BLaER1 treated with 17β-estradiol and CSF1 and Interleukin-3, amounts not matched to agents 10 nM and 100 nM (cell line): ENCODE measurements at regions not wholly inside any gene's neighbourhood (a gene's known extent, or its start where the extent isn't known, plus 50 kb on each side); places are given as distances from the start of the nearest gene placed in this dataset.
"Not testable (repeated sequence)": the region's sequence is repeated elsewhere in the genome, so short reads cannot be mapped to it uniquely, and the experiment has no call there.

ENCODE experiments used
- H3K27ac ChIP-seq, 11 experiments: shearing (Covaris generic); formaldehyde crosslinking; 2 replicates each; pipeline ENCODE4 v1.8.1; 2022
- H3K27me3 ChIP-seq, 11 experiments: shearing (Covaris generic); formaldehyde crosslinking; 2 replicates each; pipeline ENCODE4 v1.8.1; 2022
- H3K36me3 ChIP-seq, 11 experiments: shearing (Covaris generic); formaldehyde crosslinking; 2 replicates each; pipeline ENCODE4 v1.8.1; 2022
- H3K4me1 ChIP-seq, 10 experiments: shearing (Covaris generic); formaldehyde crosslinking; 2 replicates each; pipeline ENCODE4 v1.8.1; 2022
- H3K4me2 ChIP-seq, 11 experiments: shearing (Covaris generic); formaldehyde crosslinking; 2 replicates each; pipeline ENCODE4 v1.8.1; 2022
- H3K4me3 ChIP-seq, 10 experiments: shearing (Covaris generic); formaldehyde crosslinking; 2 replicates each; pipeline ENCODE4 v1.8.1; 2022
- H3K9ac ChIP-seq, 11 experiments: shearing (Covaris generic); formaldehyde crosslinking; 2 replicates each; pipeline ENCODE4 v1.8.1; 2022
- H3K9me3 ChIP-seq, 11 experiments: shearing (Covaris generic); formaldehyde crosslinking; replicated peaks in 1 of 11; 2 replicates each; pipeline ENCODE4 v1.8.1; 2022
- H4K20me1 ChIP-seq, 11 experiments: shearing (Covaris generic); formaldehyde crosslinking; 2 replicates each; pipeline ENCODE4 v1.8.1; 2022
- Cebpa-rat ChIP-seq, 11 experiments: shearing (Covaris generic); IDR thresholded peaks; 2 replicates each; pipeline ENCODE4 v1.8.1; 2022

DNA sequence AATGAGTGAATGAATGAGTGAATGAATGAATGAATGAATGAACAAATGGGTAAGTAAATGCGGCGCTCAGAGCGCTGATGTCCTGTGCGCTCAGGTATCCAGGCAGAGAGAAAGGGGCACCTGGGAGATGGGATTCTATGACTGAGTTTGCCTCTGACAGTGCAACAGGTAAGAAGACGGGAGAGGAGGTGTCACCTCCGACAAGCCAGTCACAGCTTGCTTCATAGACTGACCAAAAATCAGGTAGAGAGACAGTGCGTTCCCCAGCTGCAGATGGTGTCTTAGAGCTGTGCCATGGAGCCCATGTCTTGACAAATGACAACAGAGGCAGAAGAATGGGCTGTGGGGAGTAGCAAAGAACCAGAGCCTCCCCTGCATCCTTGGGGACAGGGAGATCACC lies 327.3 kb downstream of the FGFR2 start:
- no peak for TF ChIP-seq Cebpa-rat (IDR thresholded peaks at IDR 0.05)
- H3K4me3 ChIP-seq, result no peak overlapping the region
- no peaks in the 10 kb centered on the region for H4K20me1 ChIP-seq
- H3K4me1 ChIP-seq, result no peaks in the 10 kb centered on the region
- H3K9ac ChIP-seq, result no peak overlapping the region
- H3K4me2 ChIP-seq, result no peak overlapping the region
- H3K27ac ChIP-seq, result no peak overlapping the region
- H3K27me3 ChIP-seq, result no peaks in the 10 kb centered on the region
- H3K9me3 ChIP-seq, result peaks cover 0 to 4% (median 0%) of the 10 kb centered on the region in 11 experiments; a peak in 1 of 22 replicates
- H3K36me3 ChIP-seq, result no peaks in the 10 kb centered on the region

DNA sequence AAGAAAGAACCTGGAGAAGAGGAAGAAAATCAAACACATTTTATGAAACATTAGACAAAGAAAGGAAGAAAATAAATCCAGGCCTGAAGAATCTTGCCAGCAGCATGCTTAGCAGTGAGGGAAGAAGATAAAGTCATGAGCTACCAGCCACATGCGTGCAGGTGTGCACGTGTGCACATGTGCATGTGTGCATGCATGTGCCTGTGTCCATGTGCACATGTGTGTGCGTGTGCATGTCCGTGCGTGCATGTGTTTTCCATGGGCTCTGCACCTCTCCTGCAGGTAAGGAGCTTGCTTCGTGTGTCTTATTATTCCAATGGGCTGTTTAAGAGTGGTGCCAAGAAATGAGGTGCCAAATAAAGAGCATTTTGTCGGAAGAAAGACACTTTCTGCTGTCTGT lies 322.2 kb downstream of the FGFR2 start:
- Histone ChIP-seq H3K4me2 (no peak overlapping the region), H3K27me3 (no peaks in the 10 kb centered on the region), H3K9me3 (peaks cover 0 to 9% (median 0%) of the 10 kb centered on the region in 11 experiments; a peak in 3 of 22 replicates), H4K20me1 (no peaks in the 10 kb centered on the region), H3K9ac (no peak overlapping the region), H3K4me1 (no peaks in the 10 kb centered on the region), H3K36me3 (no peaks in the 10 kb centered on the region), H3K27ac (no peak overlapping the region), H3K4me3 (no peak overlapping the region)
- TF ChIP-seq Cebpa-rat (IDR thresholded peaks at IDR 0.05), result no peak

DNA sequence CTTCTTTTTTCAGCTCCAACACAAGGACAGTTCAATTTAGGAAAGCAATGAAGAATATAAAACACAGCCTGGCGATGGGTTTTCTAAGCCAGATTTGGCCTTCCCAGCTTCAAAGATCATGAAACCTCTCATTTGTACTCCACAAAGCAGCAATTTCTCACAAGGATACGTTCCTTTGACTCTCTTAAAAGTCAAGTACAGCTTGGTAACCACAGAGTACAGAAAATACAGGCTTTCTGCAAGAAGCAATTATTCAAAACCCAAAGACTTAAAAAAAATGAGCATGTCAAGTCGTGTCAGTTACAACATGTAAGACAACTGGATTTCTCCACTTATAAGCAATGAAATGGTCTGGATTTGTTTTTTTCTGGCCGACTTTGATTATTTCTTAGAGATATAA lies 321.4 kb downstream of the FGFR2 start:
- no peaks in the 10 kb centered on the region for H4K20me1 ChIP-seq
- peaks cover 0 to 9% (median 0%) of the 10 kb centered on the region in 11 experiments; a peak in 3 of 22 replicates for H3K9me3 ChIP-seq
- no peaks in the 10 kb centered on the region for H3K27me3 ChIP-seq
- H3K27ac ChIP-seq, result no peak overlapping the region
- H3K4me1 ChIP-seq, result no peaks in the 10 kb centered on the region
- no peak overlapping the region for H3K9ac ChIP-seq
- H3K4me3 ChIP-seq, result no peak overlapping the region
- H3K4me2 ChIP-seq, result no peak overlapping the region
- TF ChIP-seq Cebpa-rat (IDR thresholded peaks at IDR 0.05), result no peak
- H3K36me3 ChIP-seq, result no peaks in the 10 kb centered on the region

DNA sequence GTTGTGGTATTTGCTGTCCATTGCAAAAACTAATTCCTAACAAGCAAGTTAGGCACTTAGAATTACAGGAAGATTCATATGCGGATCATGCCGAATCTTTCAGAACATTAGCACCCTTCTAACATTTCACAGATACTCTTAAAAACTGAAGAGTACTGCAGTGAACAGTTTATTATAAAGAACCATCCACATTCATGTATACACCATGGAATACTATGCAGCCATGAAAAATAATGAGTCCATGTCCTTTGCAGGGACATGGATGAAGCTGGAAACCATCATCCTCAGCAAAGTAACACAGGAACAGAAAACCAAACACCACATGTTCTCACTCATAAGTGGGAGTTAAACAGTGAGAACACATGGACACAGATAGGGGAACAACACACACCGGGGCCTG lies 319.9 kb downstream of the FGFR2 start:
- not testable (repeated sequence) for H3K9me3 ChIP-seq, H3K4me3 ChIP-seq, H3K4me1 ChIP-seq, H3K27ac ChIP-seq, H3K27me3 ChIP-seq, H3K36me3 ChIP-seq, H4K20me1 ChIP-seq, H3K9ac ChIP-seq, H3K4me2 ChIP-seq

DNA sequence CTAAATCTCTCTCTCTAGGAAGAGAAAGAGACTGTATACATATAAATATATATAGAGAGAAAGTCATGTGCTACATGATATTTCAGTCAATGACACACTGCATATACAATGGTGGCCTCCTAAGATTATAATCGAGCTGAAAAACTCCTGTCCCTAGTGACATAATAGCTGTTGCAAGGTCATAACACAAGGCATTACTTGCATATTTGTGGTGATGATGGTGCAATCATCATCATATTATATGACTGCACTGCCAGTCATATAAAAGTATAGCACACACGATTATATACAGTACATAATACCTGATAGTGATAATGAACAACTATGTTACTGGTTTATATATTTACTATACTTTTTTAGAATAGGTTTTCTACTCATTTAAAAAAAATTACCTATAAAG lies 316.7 kb downstream of the FGFR2 start:
- Histone ChIP-seq H3K4me1 (no peaks in the 10 kb centered on the region; a peak in 1 of 20 replicates), H3K36me3 (no peaks in the 10 kb centered on the region), H3K9me3 (peaks cover 0 to 9% (median 0%) of the 10 kb centered on the region in 11 experiments; a peak in 3 of 22 replicates)

DNA sequence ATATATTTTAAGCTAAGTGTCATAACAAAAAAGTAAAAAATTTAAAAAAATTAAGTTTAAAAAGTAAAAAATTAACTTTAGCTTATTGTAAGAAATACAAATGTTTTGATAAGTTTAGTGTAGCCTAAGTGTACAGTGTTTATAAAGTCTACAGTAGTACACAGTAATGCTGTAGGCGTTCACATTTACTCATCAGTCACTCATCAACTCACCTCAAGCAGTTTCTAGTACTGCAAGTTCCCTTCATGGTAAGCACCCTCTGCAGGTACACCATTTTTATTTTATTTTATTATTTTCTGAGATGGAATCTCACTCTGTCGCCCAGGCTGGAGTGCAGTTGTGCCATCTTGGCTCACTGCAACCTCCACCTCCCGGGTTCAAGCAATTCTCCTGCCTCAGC lies 316.0 kb downstream of the FGFR2 start:
- no peaks in the 10 kb centered on the region; a peak in 1 of 20 replicates for H3K4me1 ChIP-seq
- TF ChIP-seq Cebpa-rat (IDR thresholded peaks at IDR 0.05), result no peak
- H3K27me3 ChIP-seq, result no peaks in the 10 kb centered on the region
- no peak overlapping the region for H3K27ac ChIP-seq
- peaks cover 0 to 9% (median 0%) of the 10 kb centered on the region in 11 experiments; a peak in 3 of 22 replicates for H3K9me3 ChIP-seq
- no peaks in the 10 kb centered on the region for H3K36me3 ChIP-seq
- H3K4me3 ChIP-seq, result no peak overlapping the region
- H3K4me2 ChIP-seq, result no peak overlapping the region
- no peak overlapping the region for H3K9ac ChIP-seq
- no peaks in the 10 kb centered on the region for H4K20me1 ChIP-seq

More for the DNA sequence above, 316.7 kb downstream of the FGFR2 start:
- Histone ChIP-seq H3K27ac (no peak overlapping the region), H3K27me3 (no peaks in the 10 kb centered on the region), H3K4me2 (no peak overlapping the region), H3K4me3 (no peak overlapping the region), H4K20me1 (no peaks in the 10 kb centered on the region), H3K9ac (no peak overlapping the region)
- TF ChIP-seq Cebpa-rat (IDR thresholded peaks at IDR 0.05), result no peak

DNA sequence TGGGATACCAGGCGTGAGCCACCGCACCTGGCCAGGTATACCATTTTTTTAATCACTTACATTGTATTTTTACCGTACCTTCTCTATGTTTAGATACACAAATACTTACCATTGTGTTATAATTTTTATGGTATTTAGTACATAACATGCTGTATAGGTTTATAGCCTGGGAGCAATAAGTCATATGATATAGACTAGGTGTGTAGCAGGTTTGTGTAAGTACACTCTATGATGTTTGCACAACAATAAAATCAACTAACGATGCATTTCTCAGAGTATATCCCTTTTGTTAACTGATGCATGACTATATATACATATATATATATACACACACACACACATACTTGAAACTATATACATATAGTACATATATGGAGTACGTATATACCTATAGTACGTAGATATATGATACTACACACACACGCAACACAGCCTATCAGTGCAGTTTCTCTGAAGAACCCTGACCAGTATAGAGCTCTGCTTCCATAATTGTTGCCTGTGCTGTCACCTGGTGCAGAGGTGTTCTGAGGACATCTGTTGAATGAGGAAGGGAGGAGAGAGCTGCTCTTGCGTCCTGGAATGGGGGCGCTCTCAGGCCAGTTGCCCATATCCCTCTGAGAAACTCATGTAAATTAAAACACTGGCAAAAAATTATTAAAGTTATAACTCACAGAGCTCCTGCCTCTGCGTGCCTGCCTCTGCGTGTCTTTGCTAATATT lies 315.3 kb downstream of the FGFR2 start:
- no peak overlapping the region for H3K4me3 ChIP-seq
- H3K9ac ChIP-seq, result no peak overlapping the region
- no peak overlapping the region for H3K4me2 ChIP-seq
- H3K27ac ChIP-seq, result no peak overlapping the region
- H3K9me3 ChIP-seq, result peaks cover 0 to 6% (median 0%) of the 10 kb centered on the region in 11 experiments; a peak in 3 of 22 replicates
- no peaks in the 10 kb centered on the region for H3K27me3 ChIP-seq
- no peak for TF ChIP-seq Cebpa-rat (IDR thresholded peaks at IDR 0.05)
- no peaks in the 10 kb centered on the region; a peak in 1 of 20 replicates for H3K4me1 ChIP-seq
- no peaks in the 10 kb centered on the region for H3K36me3 ChIP-seq
- no peaks in the 10 kb centered on the region for H4K20me1 ChIP-seq

DNA sequence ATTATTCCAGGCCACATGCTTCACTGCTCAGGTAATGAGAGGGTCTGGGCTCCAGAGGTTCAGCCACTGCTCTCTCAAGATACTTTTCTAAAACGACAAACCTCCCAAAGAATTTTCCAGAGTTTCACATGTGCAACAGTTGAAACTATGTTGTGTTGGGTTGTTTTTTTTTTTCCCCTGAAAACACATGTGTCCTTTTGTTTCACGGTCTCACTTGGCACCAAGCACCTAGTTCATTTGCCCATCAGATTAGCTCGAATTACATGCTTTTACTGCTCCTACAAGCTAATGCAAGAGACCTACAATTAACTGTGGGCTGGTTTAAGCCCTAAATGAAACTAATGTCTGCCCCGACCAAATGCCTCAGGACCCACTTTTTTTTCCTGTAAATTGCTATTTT lies 313.3 kb downstream of the FGFR2 start:
- TF ChIP-seq Cebpa-rat (IDR thresholded peaks at IDR 0.05), result no peak
- Histone ChIP-seq H3K27ac (no peak overlapping the region), H4K20me1 (no peaks in the 10 kb centered on the region), H3K9ac (no peak overlapping the region), H3K4me1 (peaks cover 0 to 8% (median 0%) of the 10 kb centered on the region in 10 experiments; a peak in 4 of 20 replicates), H3K36me3 (no peaks in the 10 kb centered on the region), H3K4me2 (0 out of 22 replicates have a peak overlapping the region, but pooled peaks of 1 of the 11 experiments have one; percentile 2), H3K27me3 (no peaks in the 10 kb centered on the region), H3K9me3 (no peaks in the 10 kb centered on the region), H3K4me3 (no peak overlapping the region)

DNA sequence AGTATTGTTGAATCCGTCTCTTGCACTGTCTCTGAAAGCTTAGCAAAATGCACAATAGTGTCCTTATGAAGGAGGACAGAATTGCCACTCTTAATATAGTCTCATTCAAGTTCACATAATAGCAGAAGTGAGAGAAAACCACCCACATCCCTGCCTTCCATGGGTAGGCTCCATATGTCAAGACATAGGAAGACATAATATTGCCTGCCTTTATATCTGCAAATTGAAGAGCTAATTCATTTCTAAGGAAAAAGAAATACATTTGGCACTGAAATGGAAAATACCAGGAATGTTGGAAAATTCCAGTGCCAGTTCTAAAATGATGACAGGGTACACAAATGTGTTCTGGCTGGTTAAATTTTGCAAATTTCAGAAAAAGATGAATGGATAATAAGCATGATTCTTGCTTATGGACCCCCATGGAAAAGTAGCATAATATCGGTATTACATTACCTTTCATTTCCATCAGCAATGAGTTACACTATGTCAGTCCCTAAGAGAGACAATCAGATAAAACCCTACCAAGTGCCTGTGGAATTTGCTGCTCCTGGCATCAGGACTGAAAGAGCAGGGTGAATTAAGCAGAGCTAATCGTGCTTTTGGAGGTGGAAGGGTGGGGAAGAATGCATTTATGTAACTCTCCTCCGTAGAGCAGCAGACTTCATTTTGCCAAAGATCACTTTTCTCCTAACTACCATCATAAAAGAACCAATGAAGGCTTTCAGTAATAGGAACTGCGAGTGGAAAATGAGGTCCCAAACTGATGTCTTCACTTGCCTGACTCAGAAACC lies 312.6 kb downstream of the FGFR2 start:
- no peak overlapping the region for H3K4me3 ChIP-seq
- no peaks in the 10 kb centered on the region for H3K9me3 ChIP-seq
- H3K36me3 ChIP-seq, result no peaks in the 10 kb centered on the region
- no peaks in the 10 kb centered on the region for H4K20me1 ChIP-seq
- H3K27me3 ChIP-seq, result no peaks in the 10 kb centered on the region
- no peak for TF ChIP-seq Cebpa-rat (IDR thresholded peaks at IDR 0.05)
- H3K4me2 ChIP-seq, result 0 out of 22 replicates have a peak overlapping the region, but pooled peaks of 1 of the 11 experiments have one; percentile 2
- H3K4me1 ChIP-seq, result peaks cover 0 to 8% (median 0%) of the 10 kb centered on the region in 10 experiments; a peak in 4 of 20 replicates
- no peak overlapping the region for H3K27ac ChIP-seq
- no peak overlapping the region for H3K9ac ChIP-seq
